ENCODE measurements at regions not wholly inside any gene's neighbourhood (a gene's known extent, or its start where the extent isn't known, plus 50 kb on each side); places are given as distances from the start of the nearest gene placed in this dataset.
"Not testable (repeated sequence)": the region's sequence is repeated elsewhere in the genome, so short reads cannot be mapped to it uniquely, and the experiment has no call there.

DNA sequence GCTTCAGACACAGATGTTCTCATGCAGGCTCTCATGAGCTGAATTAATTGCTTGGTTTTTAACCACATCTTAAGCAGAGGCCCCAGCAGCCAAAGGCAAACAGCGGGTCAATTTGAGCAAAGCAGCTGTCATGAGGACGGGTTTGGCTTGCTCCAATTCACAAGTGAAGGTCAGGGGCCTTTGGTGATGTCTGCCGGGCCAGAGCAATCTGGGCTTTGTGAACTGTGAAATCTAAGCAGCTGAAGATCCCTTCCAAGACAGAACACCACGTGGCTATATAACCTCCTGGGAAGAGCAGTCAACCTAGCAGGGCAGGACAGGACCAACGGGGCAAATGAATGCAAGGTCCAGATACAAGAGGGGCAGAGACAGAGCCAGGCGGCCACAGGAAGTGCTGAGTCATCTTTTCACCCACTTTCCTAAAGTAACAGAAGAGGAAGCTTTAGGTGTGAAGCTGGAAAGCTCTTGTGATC is 187.3 kb upstream of the B3GAT1 start:
- H3K9ac ChIP-seq (ENCODE audit: low read length in 5 of 5) = no peak overlapping the region
- no peak overlapping the region for H3K4me3 ChIP-seq (ENCODE audit: low read depth in 1 of 5, low read length in 5 of 5)
- no peaks in the 10 kb centered on the region for H3K4me1 ChIP-seq (ENCODE audit: control insufficient read depth in 5 of 5, insufficient read depth in 5 of 5, low read length in 5 of 5)
- no peak overlapping the region for H3K27ac ChIP-seq (ENCODE audit: low read depth, low read length)
- H3K9me3 ChIP-seq (ENCODE audit: control insufficient read depth in 5 of 5, low read length in 5 of 5) = no peaks in the 10 kb centered on the region
- H3K36me3 ChIP-seq (ENCODE audit: control insufficient read depth in 5 of 5, insufficient read depth in 5 of 5, low read length in 5 of 5) = no peaks in the 10 kb centered on the region
- H3K27me3 ChIP-seq (ENCODE audit: control insufficient read depth in 5 of 5, insufficient read depth in 4 of 5, low read length in 5 of 5) = peaks cover 0 to 2% (median 0%) of the 10 kb centered on the region in 5 donors

DNA sequence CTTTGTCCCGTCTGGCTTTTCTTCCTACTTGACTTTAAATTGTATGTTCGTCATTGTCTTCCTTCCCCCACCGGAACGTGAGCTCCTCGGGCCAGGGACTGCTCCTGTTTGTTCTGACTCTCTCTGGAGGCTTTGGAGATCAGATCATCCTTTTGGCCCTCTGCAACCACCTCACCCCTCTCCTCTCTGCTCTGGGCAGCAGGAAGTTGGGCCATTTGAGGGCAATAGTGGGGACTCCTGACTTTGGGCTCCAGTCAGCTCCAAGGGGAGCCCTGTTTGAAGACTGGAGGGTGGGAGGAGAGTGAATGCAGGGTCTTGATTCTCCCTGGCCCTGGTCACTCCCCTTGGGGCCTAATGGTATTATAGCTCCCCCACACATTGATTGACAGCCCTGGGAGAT is 186.3 kb upstream of the B3GAT1 start:
- Histone ChIP-seq H3K36me3 (ENCODE audit: control insufficient read depth in 5 of 5, insufficient read depth in 5 of 5, low read length in 5 of 5) (no peaks in the 10 kb centered on the region), H3K27ac (ENCODE audit: low read depth, low read length) (no peak overlapping the region), H3K4me3 (ENCODE audit: low read depth in 1 of 5, low read length in 5 of 5) (no peak overlapping the region), H3K4me1 (ENCODE audit: control insufficient read depth in 5 of 5, insufficient read depth in 5 of 5, low read length in 5 of 5) (no peaks in the 10 kb centered on the region), H3K27me3 (ENCODE audit: control insufficient read depth in 5 of 5, insufficient read depth in 4 of 5, low read length in 5 of 5) (peaks cover 0 to 2% (median 0%) of the 10 kb centered on the region in 5 donors), H3K9me3 (ENCODE audit: control insufficient read depth in 5 of 5, low read length in 5 of 5) (no peaks in the 10 kb centered on the region), H3K9ac (ENCODE audit: low read length in 5 of 5) (no peak overlapping the region)

- peaks cover 0 to 3% (median 2%) of the 10 kb centered on the region in 5 donors for H3K9me3 ChIP-seq (ENCODE audit: control insufficient read depth in 5 of 5, low read length in 5 of 5)
- H3K9ac ChIP-seq (ENCODE audit: low read length in 5 of 5) = no peak overlapping the region
- no peaks in the 10 kb centered on the region for H3K36me3 ChIP-seq (ENCODE audit: control insufficient read depth in 5 of 5, insufficient read depth in 5 of 5, low read length in 5 of 5)
- H3K27me3 ChIP-seq (ENCODE audit: control insufficient read depth in 5 of 5, insufficient read depth in 4 of 5, low read length in 5 of 5) = peaks cover 0 to 2% (median 0%) of the 10 kb centered on the region in 5 donors
- no peak overlapping the region for H3K4me3 ChIP-seq (ENCODE audit: low read depth in 1 of 5, low read length in 5 of 5)
- no peak overlapping the region for H3K27ac ChIP-seq (ENCODE audit: low read depth, low read length)
- no peaks in the 10 kb centered on the region for H3K4me1 ChIP-seq (ENCODE audit: control insufficient read depth in 5 of 5, insufficient read depth in 5 of 5, low read length in 5 of 5)
These were observed 185.4 kb upstream of the B3GAT1 start for GRCh38 chr11:134597452-134597851.

DNA sequence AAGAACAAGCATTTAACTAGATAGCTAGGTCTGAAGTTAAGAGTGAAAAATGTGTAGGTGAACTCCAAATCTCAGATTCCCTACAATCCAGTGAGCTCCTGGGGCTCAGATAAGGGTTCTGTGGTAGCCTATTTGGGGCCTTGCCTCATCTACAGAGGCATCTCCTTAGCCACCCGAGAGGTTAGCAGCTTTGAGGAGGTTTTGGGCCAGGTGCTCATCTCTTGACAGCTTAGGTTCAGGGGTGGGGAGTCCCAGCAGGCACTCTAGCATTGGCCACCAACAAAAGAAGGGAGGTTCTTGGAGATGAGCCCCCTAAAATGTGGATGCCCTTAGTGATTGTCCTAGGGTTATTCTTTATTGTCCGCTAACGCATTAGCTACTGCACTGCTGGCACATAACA is 184.4 kb upstream of the B3GAT1 start:
- H3K9ac ChIP-seq (ENCODE audit: low read length in 5 of 5) = no peak overlapping the region
- H3K27ac ChIP-seq (ENCODE audit: low read depth, low read length) = no peak overlapping the region
- H3K4me3 ChIP-seq (ENCODE audit: low read depth in 1 of 5, low read length in 5 of 5) = no peak overlapping the region
- H3K9me3 ChIP-seq (ENCODE audit: control insufficient read depth in 5 of 5, low read length in 5 of 5) = peaks cover 0 to 4% (median 3%) of the 10 kb centered on the region in 5 donors
- H3K36me3 ChIP-seq (ENCODE audit: control insufficient read depth in 5 of 5, insufficient read depth in 5 of 5, low read length in 5 of 5) = no peaks in the 10 kb centered on the region
- no peaks in the 10 kb centered on the region for H3K4me1 ChIP-seq (ENCODE audit: control insufficient read depth in 5 of 5, insufficient read depth in 5 of 5, low read length in 5 of 5)
- peaks cover 0 to 3% (median 0%) of the 10 kb centered on the region in 5 donors for H3K27me3 ChIP-seq (ENCODE audit: control insufficient read depth in 5 of 5, insufficient read depth in 4 of 5, low read length in 5 of 5)

DNA sequence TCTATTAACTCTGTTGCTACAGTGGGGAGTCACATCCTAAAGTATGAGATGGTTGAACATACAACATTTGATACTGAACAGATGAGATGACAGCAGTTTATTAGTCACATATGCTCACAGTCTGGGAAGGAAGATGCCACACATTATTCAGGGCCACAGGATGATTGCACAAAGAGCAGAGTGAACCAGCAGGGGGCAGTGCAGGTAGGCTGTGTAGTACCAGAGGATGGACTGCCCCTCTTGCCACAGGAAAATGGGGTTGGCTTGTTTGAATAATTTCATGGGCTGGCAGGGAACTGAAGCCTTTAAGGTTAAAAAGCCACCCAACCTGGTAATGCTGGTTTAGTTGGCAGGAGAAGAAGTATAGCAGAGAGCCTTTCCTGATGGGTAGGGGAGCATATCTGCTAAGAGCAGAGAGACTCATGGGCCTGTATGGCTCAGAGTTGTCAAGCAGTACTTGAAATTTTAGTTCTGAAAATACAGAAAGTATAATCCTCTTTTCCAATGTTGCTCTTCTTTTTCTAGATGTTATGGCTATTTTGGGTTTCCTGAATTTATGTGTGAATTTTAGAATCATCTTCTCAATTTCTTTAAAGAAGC is 180.4 kb upstream of the B3GAT1 start:
- peaks cover 0 to 9% (median under 1%) of the 10 kb centered on the region in 5 donors for H3K4me1 ChIP-seq (ENCODE audit: control insufficient read depth in 5 of 5, insufficient read depth in 5 of 5, low read length in 5 of 5)
- H3K36me3 ChIP-seq (ENCODE audit: control insufficient read depth in 5 of 5, insufficient read depth in 5 of 5, low read length in 5 of 5) = no peaks in the 10 kb centered on the region
- H3K4me3 ChIP-seq (ENCODE audit: low read depth in 1 of 5, low read length in 5 of 5) = no peak overlapping the region
- H3K27me3 ChIP-seq (ENCODE audit: control insufficient read depth in 5 of 5, insufficient read depth in 4 of 5, low read length in 5 of 5) = peaks cover 0 to 3% (median 0%) of the 10 kb centered on the region in 5 donors
- no peak overlapping the region for H3K27ac ChIP-seq (ENCODE audit: low read depth, low read length)
- peaks cover 0 to 4% (median 3%) of the 10 kb centered on the region in 5 donors for H3K9me3 ChIP-seq (ENCODE audit: control insufficient read depth in 5 of 5, low read length in 5 of 5)
- no peak overlapping the region for H3K9ac ChIP-seq (ENCODE audit: low read length in 5 of 5)

GRCh38 chr11:134591338-134591737 is 179.3 kb upstream of the B3GAT1 start:
- Histone ChIP-seq H3K4me1 (ENCODE audit: control insufficient read depth in 5 of 5, insufficient read depth in 5 of 5, low read length in 5 of 5) (peaks cover 0 to 14% (median 3%) of the 10 kb centered on the region in 5 donors), H3K27ac (ENCODE audit: low read depth, low read length) (no peak overlapping the region), H3K27me3 (ENCODE audit: control insufficient read depth in 5 of 5, insufficient read depth in 4 of 5, low read length in 5 of 5) (peaks cover 0 to 3% (median 0%) of the 10 kb centered on the region in 5 donors), H3K9me3 (ENCODE audit: control insufficient read depth in 5 of 5, low read length in 5 of 5) (peaks cover 0 to 4% (median 3%) of the 10 kb centered on the region in 5 donors), H3K36me3 (ENCODE audit: control insufficient read depth in 5 of 5, insufficient read depth in 5 of 5, low read length in 5 of 5) (no peaks in the 10 kb centered on the region), H3K9ac (ENCODE audit: low read length in 5 of 5) (no peak overlapping the region), H3K4me3 (ENCODE audit: low read depth in 1 of 5, low read length in 5 of 5) (no peak overlapping the region)

DNA sequence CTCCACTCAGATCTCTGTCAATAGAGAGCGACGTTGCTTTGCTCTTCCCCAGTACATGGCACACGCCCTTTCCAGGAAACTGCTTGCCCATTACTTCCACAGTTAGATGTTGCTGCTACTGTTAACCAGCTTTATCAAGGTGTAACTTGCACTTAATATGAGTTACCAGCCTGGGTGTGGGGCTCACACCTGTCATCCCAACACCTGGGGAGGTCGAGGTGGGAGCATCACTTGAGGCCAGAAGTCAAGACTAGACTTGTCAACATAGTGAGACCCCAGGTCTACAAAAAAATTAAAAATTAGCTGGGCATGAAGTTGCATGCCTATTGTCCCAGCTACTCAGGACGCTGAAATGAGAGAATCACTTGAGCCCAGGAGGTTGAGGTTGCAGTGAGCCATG is 177.1 kb upstream of the B3GAT1 start:
- no peak overlapping the region for H3K9ac ChIP-seq (ENCODE audit: low read length in 5 of 5)
- peaks cover 0 to 34% (median 19%) of the 10 kb centered on the region in 5 donors for H3K4me1 ChIP-seq (ENCODE audit: control insufficient read depth in 5 of 5, insufficient read depth in 5 of 5, low read length in 5 of 5)
- no peak overlapping the region for H3K27ac ChIP-seq (ENCODE audit: low read depth, low read length)
- H3K4me3 ChIP-seq (ENCODE audit: low read depth in 1 of 5, low read length in 5 of 5) = no peak overlapping the region
- peaks cover 0 to 8% (median 4%) of the 10 kb centered on the region in 5 donors for H3K27me3 ChIP-seq (ENCODE audit: control insufficient read depth in 5 of 5, insufficient read depth in 4 of 5, low read length in 5 of 5)
- H3K9me3 ChIP-seq (ENCODE audit: control insufficient read depth in 5 of 5, low read length in 5 of 5) = peaks cover 0 to 4% (median 3%) of the 10 kb centered on the region in 5 donors
- no peaks in the 10 kb centered on the region for H3K36me3 ChIP-seq (ENCODE audit: control insufficient read depth in 5 of 5, insufficient read depth in 5 of 5, low read length in 5 of 5)

- H3K9me3 ChIP-seq (ENCODE audit: control insufficient read depth in 5 of 5, low read length in 5 of 5) = not testable (repeated sequence)
These were observed 176.5 kb upstream of the B3GAT1 start for GRCh38 chr11:134588460-134589110.

GRCh38 chr11:134587345-134587744 is 175.3 kb upstream of the B3GAT1 start:
- peaks cover 0 to 12% (median 5%) of the 10 kb centered on the region in 5 donors for H3K27me3 ChIP-seq (ENCODE audit: control insufficient read depth in 5 of 5, insufficient read depth in 4 of 5, low read length in 5 of 5)
- no peak overlapping the region for H3K9ac ChIP-seq (ENCODE audit: low read length in 5 of 5)
- no peaks in the 10 kb centered on the region for H3K36me3 ChIP-seq (ENCODE audit: control insufficient read depth in 5 of 5, insufficient read depth in 5 of 5, low read length in 5 of 5)
- no peak overlapping the region for H3K27ac ChIP-seq (ENCODE audit: low read depth, low read length)
- peaks cover 0 to under 1% (median 0%) of the 10 kb centered on the region in 5 donors for H3K9me3 ChIP-seq (ENCODE audit: control insufficient read depth in 5 of 5, low read length in 5 of 5)
- H3K4me1 ChIP-seq (ENCODE audit: control insufficient read depth in 5 of 5, insufficient read depth in 5 of 5, low read length in 5 of 5) = peaks cover 0 to 48% (median 30%) of the 10 kb centered on the region in 5 donors
- no peak overlapping the region for H3K4me3 ChIP-seq (ENCODE audit: low read depth in 1 of 5, low read length in 5 of 5)

More at GRCh38 chr11:134588460-134589110, 176.5 kb upstream of the B3GAT1 start:
- H3K27ac ChIP-seq (ENCODE audit: low read depth, low read length); H3K36me3 ChIP-seq (ENCODE audit: control insufficient read depth in 5 of 5, insufficient read depth in 5 of 5, low read length in 5 of 5); H3K9ac ChIP-seq (ENCODE audit: low read length in 5 of 5); H3K27me3 ChIP-seq (ENCODE audit: control insufficient read depth in 5 of 5, insufficient read depth in 4 of 5, low read length in 5 of 5); H3K4me3 ChIP-seq (ENCODE audit: low read depth in 1 of 5, low read length in 5 of 5): not testable (repeated sequence)
- peaks cover 0 to 40% (median 25%) of the 10 kb centered on the region in 5 donors for H3K4me1 ChIP-seq (ENCODE audit: control insufficient read depth in 5 of 5, insufficient read depth in 5 of 5, low read length in 5 of 5)

DNA sequence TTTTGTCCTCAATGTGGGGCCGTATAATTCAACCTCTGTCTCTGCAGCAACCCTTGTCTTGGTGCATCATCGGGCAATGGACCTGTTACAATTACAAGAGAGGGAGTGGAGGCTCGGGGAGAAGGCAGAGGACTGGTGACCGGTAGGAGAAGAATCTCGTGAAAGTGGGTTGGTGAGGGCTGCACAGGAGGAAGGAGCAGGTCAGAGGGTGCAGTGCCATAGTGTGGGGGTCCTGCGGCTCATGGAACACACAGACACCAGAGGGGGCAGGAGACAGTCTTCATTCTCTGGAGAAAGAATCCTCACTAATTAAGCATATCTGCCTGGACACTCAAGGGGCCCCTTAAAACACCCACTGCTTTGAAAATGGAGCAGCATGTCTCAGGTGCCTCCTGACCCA is 174.7 kb upstream of the B3GAT1 start:
- H3K36me3 ChIP-seq (ENCODE audit: control insufficient read depth in 5 of 5, insufficient read depth in 5 of 5, low read length in 5 of 5) = no peaks in the 10 kb centered on the region
- H3K9ac ChIP-seq (ENCODE audit: low read length in 5 of 5) = no peak overlapping the region
- H3K9me3 ChIP-seq (ENCODE audit: control insufficient read depth in 5 of 5, low read length in 5 of 5) = no peaks in the 10 kb centered on the region
- H3K27ac ChIP-seq (ENCODE audit: low read depth, low read length) = no peak overlapping the region
- H3K4me3 ChIP-seq (ENCODE audit: low read depth in 1 of 5, low read length in 5 of 5) = no peak overlapping the region
- peaks cover 0 to 52% (median 30%) of the 10 kb centered on the region in 5 donors for H3K4me1 ChIP-seq (ENCODE audit: control insufficient read depth in 5 of 5, insufficient read depth in 5 of 5, low read length in 5 of 5)
- H3K27me3 ChIP-seq (ENCODE audit: control insufficient read depth in 5 of 5, insufficient read depth in 4 of 5, low read length in 5 of 5) = peaks cover 0 to 12% (median 5%) of the 10 kb centered on the region in 5 donors
